DMS114 treated with DMSO at 0.1 percent for 48 hours (cell line): ENCODE measurements at regions not wholly inside any gene's neighbourhood (a gene's known extent, or its start where the extent isn't known, plus 50 kb on each side); places are given as distances from the start of the nearest gene placed in this dataset.

ENCODE experiments used
- DNase-seq: peaks from one replicate; lab custom pipeline; 2025; ENCODE audit not compliant: unreplicated experiment; lab: John Stamatoyannopoulos, UW

GRCh38 chr7:70846208-70846607 is 285.7 kb upstream of the GALNT17 start:
- DNase-seq, result no peak

- DNase-seq, result no peak
These were observed 282.2 kb upstream of the GALNT17 start for GRCh38 chr7:70849580-70850235.

GRCh38 chr7:70855373-70855772 is 276.6 kb upstream of the GALNT17 start:
- no peak for DNase-seq

- DNase-seq, result peak; percentile 76
These were observed 274.9 kb upstream of the GALNT17 start for GRCh38 chr7:70856901-70857630.

GRCh38 chr7:70857793-70858545 is 274.0 kb upstream of the GALNT17 start:
- DNase-seq, result no peak

- no peak for DNase-seq
These were observed 264.4 kb upstream of the GALNT17 start for GRCh38 chr7:70867513-70867912.

- DNase-seq, result no peak
These were observed 261.6 kb upstream of the GALNT17 start for GRCh38 chr7:70870349-70870748.

GRCh38 chr7:70872188-70872587 is 259.8 kb upstream of the GALNT17 start:
- no peak for DNase-seq

- no peak for DNase-seq
These were observed 250.6 kb upstream of the GALNT17 start for GRCh38 chr7:70881167-70881847.

- DNase-seq, result no peak
These were observed 248.0 kb upstream of the GALNT17 start for GRCh38 chr7:70883750-70884439.

- no peak for DNase-seq
These were observed 247.5 kb upstream of the GALNT17 start for GRCh38 chr7:70884440-70884764.

- DNase-seq, result no peak
These were observed 247.1 kb upstream of the GALNT17 start for GRCh38 chr7:70884809-70885208.

- DNase-seq, result no peak
These were observed 245.4 kb upstream of the GALNT17 start for GRCh38 chr7:70886547-70886946.

- no peak for DNase-seq
These were observed 244.8 kb upstream of the GALNT17 start for GRCh38 chr7:70887186-70887585.

GRCh38 chr7:70890147-70890969 is 241.6 kb upstream of the GALNT17 start:
- DNase-seq, result no peak

GRCh38 chr7:70893422-70893821 is 238.5 kb upstream of the GALNT17 start:
- no peak for DNase-seq

GRCh38 chr7:70893971-70894715 is 237.8 kb upstream of the GALNT17 start:
- no peak for DNase-seq

GRCh38 chr7:70894799-70895198 is 237.1 kb upstream of the GALNT17 start:
- DNase-seq, result no peak
